ENCODE measurements at regions not wholly inside any gene's neighbourhood (a gene's known extent, or its start where the extent isn't known, plus 50 kb on each side); places are given as distances from the start of the nearest gene placed in this dataset.

DNA sequence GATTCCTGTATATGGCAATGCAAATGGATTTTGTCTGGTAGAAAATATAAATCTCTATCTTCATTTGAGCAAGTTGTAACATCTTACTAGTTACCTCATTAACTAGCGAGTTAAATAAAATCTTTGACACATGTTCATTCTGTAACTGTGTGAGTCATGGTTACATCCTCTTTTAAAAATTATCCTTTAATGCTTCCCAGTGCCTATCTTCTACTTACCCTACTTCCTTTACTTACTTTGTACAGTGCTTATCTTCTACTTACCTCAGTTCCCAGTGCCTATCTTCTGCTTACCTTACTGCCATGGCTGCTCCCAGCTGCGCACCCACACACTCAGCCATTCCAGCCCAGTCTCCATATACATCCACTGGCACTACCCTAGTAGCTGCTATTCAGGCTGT, 71.9 kb upstream of the GOLGA8B start (continued):
- peak; percentile 73 for TF ChIP-seq STAT5A (IDR thresholded peaks at IDR 0.05; ENCODE audit: borderline replicate concordance, low read length)
- no peak for TF ChIP-seq TCF7L2 (IDR thresholded peaks at IDR 0.05; ENCODE audit: low read depth, low read length)
- no peak for TF ChIP-seq ZKSCAN3 (CRISPR knock-in tag; IDR thresholded peaks at IDR 0.05)
- no peak for TF ChIP-seq GABPB2 (CRISPR knock-in tag; conservative IDR thresholded peaks at IDR 0.05)
- TF ChIP-seq ETV6 (IDR thresholded peaks at IDR 0.05; ENCODE audit: borderline replicate concordance in 1 of 2, low read depth in 2 of 2, low read length in 1 of 2), result 0 out of 4 replicates have a peak, but pooled peaks of 1 of the 2 experiments have one; percentile 27
- TF ChIP-seq ETV6 (CRISPR knock-in tag; IDR thresholded peaks at IDR 0.05; ENCODE audit: borderline replicate concordance), result no peak
- peak; percentile 77; the same call in 1 of the 2 replicates for TF ChIP-seq POLR2AphosphoS5 (IDR thresholded peaks at IDR 0.05; ENCODE audit: control insufficient read depth, insufficient read depth, low read depth, low read length)
- 0 out of 2 replicates have a peak, but pooled peaks have one; percentile 24 for TF ChIP-seq HCFC1 (IDR thresholded peaks at IDR 0.05; ENCODE audit: low read depth, low read length)
- TF ChIP-seq, protein P1, sequence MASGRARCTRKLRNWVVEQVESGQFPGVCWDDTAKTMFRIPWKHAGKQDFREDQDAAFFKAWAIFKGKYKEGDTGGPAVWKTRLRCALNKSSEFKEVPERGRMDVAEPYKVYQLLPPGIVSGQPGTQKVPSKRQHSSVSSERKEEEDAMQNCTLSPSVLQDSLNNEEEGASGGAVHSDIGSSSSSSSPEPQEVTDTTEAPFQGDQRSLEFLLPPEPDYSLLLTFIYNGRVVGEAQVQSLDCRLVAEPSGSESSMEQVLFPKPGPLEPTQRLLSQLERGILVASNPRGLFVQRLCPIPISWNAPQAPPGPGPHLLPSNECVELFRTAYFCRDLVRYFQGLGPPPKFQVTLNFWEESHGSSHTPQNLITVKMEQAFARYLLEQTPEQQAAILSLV (tag; IDR thresholded peaks at IDR 0.05), result no peak
- TF ChIP-seq CSDE1 (IDR thresholded peaks at IDR 0.05), result no peak
- no peak for TF ChIP-seq CAMTA2 (CRISPR knock-in tag; conservative IDR thresholded peaks at IDR 0.05)
- TF ChIP-seq ZNF644 (tag; IDR thresholded peaks at IDR 0.05; ENCODE audit: low read depth), result no peak
- peak; percentile 68; the same call in 1 of the 2 replicates for TF ChIP-seq EHMT2 (IDR thresholded peaks at IDR 0.05)
- TF ChIP-seq, protein P2, sequence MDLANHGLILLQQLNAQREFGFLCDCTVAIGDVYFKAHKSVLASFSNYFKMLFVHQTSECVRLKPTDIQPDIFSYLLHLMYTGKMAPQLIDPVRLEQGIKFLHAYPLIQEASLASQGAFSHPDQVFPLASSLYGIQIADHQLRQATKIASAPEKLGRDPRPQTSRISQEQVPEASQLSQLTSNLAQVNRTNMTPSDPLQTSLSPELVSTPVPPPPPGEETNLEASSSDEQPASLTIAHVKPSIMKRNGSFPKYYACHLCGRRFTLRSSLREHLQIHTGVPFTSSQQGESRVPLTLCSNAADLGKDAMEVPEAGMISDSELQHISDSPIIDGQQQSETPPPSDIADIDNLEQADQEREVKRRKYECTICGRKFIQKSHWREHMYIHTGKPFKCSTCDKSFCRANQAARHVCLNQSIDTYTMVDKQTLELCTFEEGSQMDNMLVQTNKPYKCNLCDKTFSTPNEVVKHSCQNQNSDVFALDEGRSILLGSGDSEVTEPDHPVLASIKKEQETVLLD (IDR thresholded peaks at IDR 0.05), result peak; percentile 54; the same call in 1 of the 2 replicates
- TF ChIP-seq EP300 (IDR thresholded peaks at IDR 0.05; ENCODE audit: low read length), result peak; percentile 92
- TF ChIP-seq, protein P3, sequence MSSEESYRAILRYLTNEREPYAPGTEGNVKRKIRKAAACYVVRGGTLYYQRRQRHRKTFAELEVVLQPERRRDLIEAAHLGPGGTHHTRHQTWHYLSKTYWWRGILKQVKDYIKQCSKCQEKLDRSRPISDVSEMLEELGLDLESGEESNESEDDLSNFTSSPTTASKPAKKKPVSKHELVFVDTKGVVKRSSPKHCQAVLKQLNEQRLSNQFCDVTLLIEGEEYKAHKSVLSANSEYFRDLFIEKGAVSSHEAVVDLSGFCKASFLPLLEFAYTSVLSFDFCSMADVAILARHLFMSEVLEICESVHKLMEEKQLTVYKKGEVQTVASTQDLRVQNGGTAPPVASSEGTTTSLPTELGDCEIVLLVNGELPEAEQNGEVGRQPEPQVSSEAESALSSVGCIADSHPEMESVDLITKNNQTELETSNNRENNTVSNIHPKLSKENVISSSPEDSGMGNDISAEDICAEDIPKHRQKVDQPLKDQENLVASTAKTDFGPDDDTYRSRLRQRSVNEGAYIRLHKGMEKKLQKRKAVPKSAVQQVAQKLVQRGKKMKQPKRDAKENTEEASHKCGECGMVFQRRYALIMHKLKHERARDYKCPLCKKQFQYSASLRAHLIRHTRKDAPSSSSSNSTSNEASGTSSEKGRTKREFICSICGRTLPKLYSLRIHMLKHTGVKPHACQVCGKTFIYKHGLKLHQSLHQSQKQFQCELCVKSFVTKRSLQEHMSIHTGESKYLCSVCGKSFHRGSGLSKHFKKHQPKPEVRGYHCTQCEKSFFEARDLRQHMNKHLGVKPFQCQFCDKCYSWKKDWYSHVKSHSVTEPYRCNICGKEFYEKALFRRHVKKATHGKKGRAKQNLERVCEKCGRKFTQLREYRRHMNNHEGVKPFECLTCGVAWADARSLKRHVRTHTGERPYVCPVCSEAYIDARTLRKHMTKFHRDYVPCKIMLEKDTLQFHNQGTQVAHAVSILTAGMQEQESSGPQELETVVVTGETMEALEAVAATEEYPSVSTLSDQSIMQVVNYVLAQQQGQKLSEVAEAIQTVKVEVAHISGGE (CRISPR knock-in tag; IDR thresholded peaks at IDR 0.05), result peak in 1 of 3 experiments; percentile 31; a peak in 1 of 6 replicates
- TF ChIP-seq MECOM (CRISPR knock-in tag; IDR thresholded peaks at IDR 0.05), result no peak
- TF ChIP-seq, protein P4, sequence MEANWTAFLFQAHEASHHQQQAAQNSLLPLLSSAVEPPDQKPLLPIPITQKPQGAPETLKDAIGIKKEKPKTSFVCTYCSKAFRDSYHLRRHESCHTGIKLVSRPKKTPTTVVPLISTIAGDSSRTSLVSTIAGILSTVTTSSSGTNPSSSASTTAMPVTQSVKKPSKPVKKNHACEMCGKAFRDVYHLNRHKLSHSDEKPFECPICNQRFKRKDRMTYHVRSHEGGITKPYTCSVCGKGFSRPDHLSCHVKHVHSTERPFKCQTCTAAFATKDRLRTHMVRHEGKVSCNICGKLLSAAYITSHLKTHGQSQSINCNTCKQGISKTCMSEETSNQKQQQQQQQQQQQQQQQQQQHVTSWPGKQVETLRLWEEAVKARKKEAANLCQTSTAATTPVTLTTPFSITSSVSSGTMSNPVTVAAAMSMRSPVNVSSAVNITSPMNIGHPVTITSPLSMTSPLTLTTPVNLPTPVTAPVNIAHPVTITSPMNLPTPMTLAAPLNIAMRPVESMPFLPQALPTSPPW (CRISPR knock-in tag; IDR thresholded peaks at IDR 0.05), result no peak
- peak; percentile 40; the same call in 1 of the 2 replicates for TF ChIP-seq LEF1 (IDR thresholded peaks at IDR 0.05)
- TF ChIP-seq JUN (IDR thresholded peaks at IDR 0.05; ENCODE audit: borderline replicate concordance, low read depth, low read length), result peak; percentile 26; the same call in 1 of the 2 replicates
- TF ChIP-seq JUN (CRISPR knock-in tag; IDR thresholded peaks at IDR 0.05; ENCODE audit: borderline replicate concordance), result no peak
- TF ChIP-seq ZNF311 (CRISPR knock-in tag; IDR thresholded peaks at IDR 0.05), result 0 out of 2 replicates have a peak, but pooled peaks have one; percentile 2
- peak; percentile 90 for TF ChIP-seq TCF3 (CRISPR knock-in tag; IDR thresholded peaks at IDR 0.05)
- TF ChIP-seq KDM1A (IDR thresholded peaks at IDR 0.05), result peak; percentile 45 to 70; a peak in 2 of 4 replicates
